SH-SY5Y (cell line): ENCODE measurements at regions not wholly inside any gene's neighbourhood (a gene's known extent, or its start where the extent isn't known, plus 50 kb on each side); places are given as distances from the start of the nearest gene placed in this dataset.

ENCODE experiments used
- GATA2 ChIP-seq: IDR thresholded peaks from 2 replicates; pipeline ENCODE4 v1.6.1; 2011; ENCODE audit warnings: mild to moderate bottlenecking, low read depth, low read length
- GATA3 ChIP-seq: IDR thresholded peaks from 2 replicates; pipeline ENCODE4 v1.6.1; 2011; ENCODE audit warnings: low read depth, mild to moderate bottlenecking, low read length, moderate library complexity

- TF ChIP-seq GATA2 (no peak), GATA3 (no peak)
These were observed 59.1 kb upstream of the TCF20 start for GRCh38 chr22:42329504-42329903.
